Thyroid gland (tissue), 4 donors: ENCODE measurements at regions not wholly inside any gene's neighbourhood (a gene's known extent, or its start where the extent isn't known, plus 50 kb on each side); places are given as distances from the start of the nearest gene placed in this dataset.

ENCODE experiments used
- CTCF ChIP-seq, 6 experiments: fragments of 200-600 bp in 3 of 6; fragments of 450-650 bp in 3 of 6; sonication (generic) in 3 of 6; IDR thresholded peaks; one replicate each; pipeline ENCODE4 v1.5.1; 2016 to 2019; ENCODE audit warnings: antibody characterized with exemption in 6 of 6, mild to moderate bottlenecking in 2 of 6, inconsistent platforms in 1 of 6, moderate library complexity in 1 of 6
- POLR2A ChIP-seq, 2 donors: fragments of 450-650 bp; IDR thresholded peaks; one replicate each; pipeline ENCODE4 v1.6.1; 2017; ENCODE audit warnings: antibody characterized with exemption in 2 of 2, mild to moderate bottlenecking in 2 of 2, moderate library complexity in 1 of 2

GRCh38 chr17:27382025-27382424 is 74.2 kb upstream of the KSR1 start:
- no peak for TF ChIP-seq CTCF (IDR thresholded peaks at IDR 0.05)
- TF ChIP-seq POLR2A (IDR thresholded peaks at IDR 0.05): no peak
